ENCODE measurements at regions not wholly inside any gene's neighbourhood (a gene's known extent, or its start where the extent isn't known, plus 50 kb on each side); places are given as distances from the start of the nearest gene placed in this dataset.
A peak's percentile ranks its signal among the peaks of the same experiment; 100 is the strongest.

DNA sequence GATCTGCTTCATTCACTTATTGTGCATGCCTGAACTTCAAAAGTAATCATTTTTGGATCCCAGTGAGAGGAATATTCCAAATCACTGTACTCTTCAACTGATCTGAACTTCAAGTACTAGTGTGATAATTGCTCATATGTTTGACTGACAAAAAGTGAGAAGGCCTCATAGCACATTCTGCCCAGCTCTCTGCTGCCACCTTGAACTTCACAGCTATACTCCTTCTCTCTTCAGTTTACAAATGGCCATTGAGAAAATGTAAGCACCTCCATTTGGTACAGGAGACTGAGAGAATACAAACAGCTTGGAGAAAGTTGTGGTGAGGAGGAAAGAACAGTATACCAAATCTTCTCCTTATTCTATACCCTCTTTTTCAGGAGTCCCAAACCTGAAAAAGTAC, 946.0 kb upstream of the CHAC2 start:
- no peak overlapping the region for H4K91ac ChIP-seq (ENCODE audit: low read depth, low read length, poor library complexity)
- no peak overlapping the region for H3K9ac ChIP-seq (ENCODE audit: low read depth, low read length, poor library complexity)
- H3K4me3 ChIP-seq (ENCODE audit: low read length in 2 of 2), result no peak overlapping the region
- H3K79me1 ChIP-seq (ENCODE audit: low read depth, low read length), result no peaks in the 10 kb centered on the region
- H3K18ac ChIP-seq (ENCODE audit: low read length), result no peak overlapping the region
- no peak overlapping the region for H3K4ac ChIP-seq (ENCODE audit: low read length)
- H4K8ac ChIP-seq (ENCODE audit: low read depth, low read length), result no peak overlapping the region
- H3K36me3 ChIP-seq (replicated peaks in 1 of 2; ENCODE audit: control insufficient read depth in 2 of 2, insufficient read depth in 2 of 2, low read length in 2 of 2), result no peaks in the 10 kb centered on the region
- H3K23ac ChIP-seq (ENCODE audit: low read depth, low read length, poor library complexity), result no peak overlapping the region
- no peak overlapping the region for H2BK15ac ChIP-seq (ENCODE audit: low read length)
- no peaks in the 10 kb centered on the region for H3K27me3 ChIP-seq (ENCODE audit: control insufficient read depth in 3 of 3, insufficient read depth in 3 of 3, low read depth in 1 of 3, low read length in 3 of 3)
- H2AK5ac ChIP-seq (ENCODE audit: low read depth, low read length), result no peak overlapping the region
- H3K27ac ChIP-seq (replicated peaks; ENCODE audit: low read length), result no peak overlapping the region
- H2AFZ ChIP-seq (ENCODE audit: low read length), result no peak overlapping the region
- H3K9me3 ChIP-seq (replicated peaks in 1 of 2; ENCODE audit: control insufficient read depth in 2 of 2, insufficient read depth in 1 of 2, low read depth in 1 of 2, low read length in 2 of 2), result no peaks in the 10 kb centered on the region
- no peak overlapping the region for H2BK5ac ChIP-seq (ENCODE audit: low read length)
- no peak overlapping the region for H2BK12ac ChIP-seq (ENCODE audit: low read length)
- H3K14ac ChIP-seq (ENCODE audit: low read length), result no peak overlapping the region
- H3K4me1 ChIP-seq (ENCODE audit: control insufficient read depth in 2 of 2, insufficient read depth in 1 of 2, low read depth in 1 of 2, low read length in 2 of 2), result no peaks in the 10 kb centered on the region
- H2BK120ac ChIP-seq (ENCODE audit: low read depth, low read length), result no peak overlapping the region
- no peak overlapping the region for H3K4me2 ChIP-seq (ENCODE audit: insufficient read depth, low read length, poor library complexity, severe bottlenecking)
- DNase-seq (ENCODE audit: low spot score), result no peak

DNA sequence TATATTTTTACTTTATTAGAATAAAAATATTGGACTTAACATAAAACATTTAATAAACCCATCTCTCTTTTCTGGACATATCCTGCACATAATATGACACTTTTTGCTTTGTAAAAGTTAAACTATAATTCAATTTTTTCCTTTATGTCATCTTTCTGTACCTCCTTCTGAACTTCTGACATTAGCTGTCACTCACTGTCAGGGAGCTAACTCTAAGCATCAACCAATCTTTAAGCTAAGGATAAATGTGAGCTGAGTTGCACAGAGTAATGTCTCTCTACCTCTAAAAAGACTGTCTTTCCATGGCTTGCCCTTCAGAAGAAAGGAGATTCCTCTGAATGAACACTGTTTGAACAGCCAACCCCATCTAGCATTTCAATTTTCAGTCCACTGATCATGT, 948.6 kb upstream of the CHAC2 start:
- Histone ChIP-seq H4K8ac (ENCODE audit: low read depth, low read length) (no peak overlapping the region), H3K36me3 (replicated peaks in 1 of 2; ENCODE audit: control insufficient read depth in 2 of 2, insufficient read depth in 2 of 2, low read length in 2 of 2) (no peaks in the 10 kb centered on the region), H4K91ac (ENCODE audit: low read depth, low read length, poor library complexity) (no peak overlapping the region), H2BK120ac (ENCODE audit: low read depth, low read length) (no peak overlapping the region), H3K27ac (replicated peaks; ENCODE audit: low read length) (no peak overlapping the region), H3K4ac (ENCODE audit: low read length) (no peak overlapping the region), H2BK12ac (ENCODE audit: low read length) (no peak overlapping the region), H3K79me1 (ENCODE audit: low read depth, low read length) (no peaks in the 10 kb centered on the region), H3K23ac (ENCODE audit: low read depth, low read length, poor library complexity) (no peak overlapping the region), H3K4me1 (ENCODE audit: control insufficient read depth in 2 of 2, insufficient read depth in 1 of 2, low read depth in 1 of 2, low read length in 2 of 2) (no peaks in the 10 kb centered on the region), H3K4me2 (ENCODE audit: insufficient read depth, low read length, poor library complexity, severe bottlenecking) (no peak overlapping the region), H3K27me3 (ENCODE audit: control insufficient read depth in 3 of 3, insufficient read depth in 3 of 3, low read depth in 1 of 3, low read length in 3 of 3) (no peaks in the 10 kb centered on the region), H2AK5ac (ENCODE audit: low read depth, low read length) (no peak overlapping the region), H3K18ac (ENCODE audit: low read length) (no peak overlapping the region), H2BK15ac (ENCODE audit: low read length) (no peak overlapping the region), H3K9ac (ENCODE audit: low read depth, low read length, poor library complexity) (no peak overlapping the region), H2AFZ (ENCODE audit: low read length) (no peak overlapping the region), H3K14ac (ENCODE audit: low read length) (no peak overlapping the region), H2BK5ac (ENCODE audit: low read length) (no peak overlapping the region), H3K4me3 (ENCODE audit: low read length in 2 of 2) (no peak overlapping the region), H3K9me3 (replicated peaks in 1 of 2; ENCODE audit: control insufficient read depth in 2 of 2, insufficient read depth in 1 of 2, low read depth in 1 of 2, low read length in 2 of 2) (no peaks in the 10 kb centered on the region)
- DNase-seq (ENCODE audit: low spot score), result no peak

DNA sequence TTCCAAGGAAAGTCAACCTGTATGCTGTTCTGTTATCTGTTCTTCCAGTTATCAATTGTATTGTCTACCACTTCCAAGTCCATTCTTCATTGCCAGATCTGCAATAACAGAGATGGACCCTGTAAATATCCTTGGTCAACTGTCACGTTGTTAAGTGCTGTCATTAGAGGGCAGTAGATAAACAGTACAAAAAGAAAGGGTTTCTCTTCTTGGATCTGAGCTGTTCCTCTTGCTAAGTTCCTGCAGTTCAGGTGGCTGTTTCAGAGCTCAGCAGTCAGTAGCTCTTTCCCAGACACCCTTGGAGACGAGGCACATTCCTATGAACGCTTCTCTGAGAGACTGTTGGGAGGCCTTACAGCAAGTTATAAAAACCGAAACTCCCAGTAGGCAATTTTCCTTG, 957.1 kb upstream of the CHAC2 start:
- no peak overlapping the region for H3K4ac ChIP-seq (ENCODE audit: low read length)
- no peak overlapping the region for H3K4me3 ChIP-seq (ENCODE audit: low read length in 2 of 2)
- H2BK12ac ChIP-seq (ENCODE audit: low read length), result no peak overlapping the region
- no peaks in the 10 kb centered on the region for H3K27me3 ChIP-seq (ENCODE audit: control insufficient read depth in 3 of 3, insufficient read depth in 3 of 3, low read depth in 1 of 3, low read length in 3 of 3)
- H2BK5ac ChIP-seq (ENCODE audit: low read length), result no peak overlapping the region
- H3K9ac ChIP-seq (ENCODE audit: low read depth, low read length, poor library complexity), result no peak overlapping the region
- no peaks in the 10 kb centered on the region for H3K9me3 ChIP-seq (replicated peaks in 1 of 2; ENCODE audit: control insufficient read depth in 2 of 2, insufficient read depth in 1 of 2, low read depth in 1 of 2, low read length in 2 of 2)
- H3K14ac ChIP-seq (ENCODE audit: low read length), result no peak overlapping the region
- no peak overlapping the region for H3K23ac ChIP-seq (ENCODE audit: low read depth, low read length, poor library complexity)
- H3K4me1 ChIP-seq (ENCODE audit: control insufficient read depth in 2 of 2, insufficient read depth in 1 of 2, low read depth in 1 of 2, low read length in 2 of 2), result no peaks in the 10 kb centered on the region
- no peak overlapping the region for H3K4me2 ChIP-seq (ENCODE audit: insufficient read depth, low read length, poor library complexity, severe bottlenecking)
- no peak overlapping the region for H2BK120ac ChIP-seq (ENCODE audit: low read depth, low read length)
- no CpG with 5 or more reads among the region's 4 CpGs for WGBS, 2 donors (ENCODE audit: extremely low coverage in 2 of 2, insufficient read length in 2 of 2, insufficient replicate concordance in 1 of 2)
- H2AK5ac ChIP-seq (ENCODE audit: low read depth, low read length), result no peak overlapping the region
- DNase-seq (ENCODE audit: low spot score), result peak; percentile 3
- no peak overlapping the region for H2BK15ac ChIP-seq (ENCODE audit: low read length)
- no peaks in the 10 kb centered on the region for H3K36me3 ChIP-seq (replicated peaks in 1 of 2; ENCODE audit: control insufficient read depth in 2 of 2, insufficient read depth in 2 of 2, low read length in 2 of 2)
- no peak overlapping the region for H4K8ac ChIP-seq (ENCODE audit: low read depth, low read length)
- no peak overlapping the region for H3K18ac ChIP-seq (ENCODE audit: low read length)
- H3K79me1 ChIP-seq (ENCODE audit: low read depth, low read length), result no peaks in the 10 kb centered on the region
- H3K27ac ChIP-seq (replicated peaks; ENCODE audit: low read length), result no peak overlapping the region
- no peak overlapping the region for H4K91ac ChIP-seq (ENCODE audit: low read depth, low read length, poor library complexity)
- no peak overlapping the region for H2AFZ ChIP-seq (ENCODE audit: low read length)

DNA sequence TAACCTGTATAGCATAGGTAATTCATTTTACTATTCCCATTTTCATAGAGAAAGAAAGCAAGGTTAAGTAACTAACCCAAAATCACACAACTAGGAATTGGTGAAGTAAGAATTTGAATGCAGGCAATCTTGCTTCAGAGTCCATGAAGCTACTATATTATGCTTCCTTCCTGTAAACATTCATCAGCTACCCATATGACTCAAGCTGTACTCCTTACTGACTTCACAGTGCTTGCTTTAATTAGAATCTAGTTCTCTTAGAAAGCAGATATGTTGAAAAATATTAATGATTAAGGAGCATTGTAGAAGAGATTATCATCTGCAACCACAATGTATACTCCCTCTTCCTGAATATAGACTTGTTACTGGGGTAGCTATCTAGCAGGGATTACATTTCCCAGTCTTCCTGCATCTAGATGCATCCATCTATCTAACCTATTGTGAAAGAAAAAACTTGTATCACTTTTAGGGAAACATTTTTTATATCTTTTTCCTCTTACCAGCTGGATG, 961.6 kb upstream of the CHAC2 start:
- H2BK120ac ChIP-seq (ENCODE audit: low read depth, low read length), result no peak overlapping the region
- no peak overlapping the region for H4K91ac ChIP-seq (ENCODE audit: low read depth, low read length, poor library complexity)
- no peaks in the 10 kb centered on the region for H3K27me3 ChIP-seq (ENCODE audit: control insufficient read depth in 3 of 3, insufficient read depth in 3 of 3, low read depth in 1 of 3, low read length in 3 of 3)
- H2BK5ac ChIP-seq (ENCODE audit: low read length), result no peak overlapping the region
- DNase-seq (ENCODE audit: low spot score), result no peak
- no peak overlapping the region for H3K27ac ChIP-seq (replicated peaks; ENCODE audit: low read length)
- peaks cover 0 to 2% of the 10 kb centered on the region in 2 donors for H3K9me3 ChIP-seq (replicated peaks in 1 of 2; ENCODE audit: control insufficient read depth in 2 of 2, insufficient read depth in 1 of 2, low read depth in 1 of 2, low read length in 2 of 2)
- H3K4me3 ChIP-seq (ENCODE audit: low read length in 2 of 2), result no peak overlapping the region
- no peak overlapping the region for H2BK12ac ChIP-seq (ENCODE audit: low read length)
- no peak overlapping the region for H2AK5ac ChIP-seq (ENCODE audit: low read depth, low read length)
- H2BK15ac ChIP-seq (ENCODE audit: low read length), result no peak overlapping the region
- H3K36me3 ChIP-seq (replicated peaks in 1 of 2; ENCODE audit: control insufficient read depth in 2 of 2, insufficient read depth in 2 of 2, low read length in 2 of 2), result no peaks in the 10 kb centered on the region
- no peaks in the 10 kb centered on the region for H3K4me1 ChIP-seq (ENCODE audit: control insufficient read depth in 2 of 2, insufficient read depth in 1 of 2, low read depth in 1 of 2, low read length in 2 of 2)
- no peak overlapping the region for H2AFZ ChIP-seq (ENCODE audit: low read length)
- H3K18ac ChIP-seq (ENCODE audit: low read length), result no peak overlapping the region
- no peak overlapping the region for H4K8ac ChIP-seq (ENCODE audit: low read depth, low read length)
- no peak overlapping the region for H3K23ac ChIP-seq (ENCODE audit: low read depth, low read length, poor library complexity)
- H3K14ac ChIP-seq (ENCODE audit: low read length), result no peak overlapping the region
- H3K4me2 ChIP-seq (ENCODE audit: insufficient read depth, low read length, poor library complexity, severe bottlenecking), result no peak overlapping the region
- H3K79me1 ChIP-seq (ENCODE audit: low read depth, low read length), result no peaks in the 10 kb centered on the region
- H3K4ac ChIP-seq (ENCODE audit: low read length), result no peak overlapping the region
- H3K9ac ChIP-seq (ENCODE audit: low read depth, low read length, poor library complexity), result no peak overlapping the region

Measured in neuronal stem cell (in vitro differentiated cells).